ENCODE measurements at regions not wholly inside any gene's neighbourhood (a gene's known extent, or its start where the extent isn't known, plus 50 kb on each side); places are given as distances from the start of the nearest gene placed in this dataset.

DNA sequence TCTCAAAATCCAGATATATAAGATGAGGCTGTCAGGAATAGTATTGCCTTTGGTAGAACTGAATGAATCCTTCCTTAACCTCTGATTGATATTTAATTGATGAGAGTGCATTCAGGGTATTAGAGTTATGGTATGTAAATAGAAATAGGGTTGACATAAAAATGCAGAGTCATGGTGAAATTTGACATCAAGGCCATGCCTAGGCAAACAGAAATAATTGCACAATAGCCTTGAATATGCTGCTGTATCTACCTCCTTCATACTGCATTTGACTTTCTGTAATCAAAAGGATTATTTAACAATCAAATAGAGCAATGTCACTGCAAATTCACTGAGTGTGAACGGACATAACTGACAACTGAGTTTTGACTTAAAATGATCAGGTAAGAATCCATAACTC is 1316.3 kb downstream of the STIM2 start:
- no peaks in the 10 kb centered on the region for H3K4me1 ChIP-seq (ENCODE audit: insufficient read depth)
- ATAC-seq = no peak
- H3K4me1 Mint-ChIP-seq = no peaks in the 10 kb centered on the region

More for the DNA sequence above, 1316.3 kb downstream of the STIM2 start:
- Histone ChIP-seq H3K36me3 (ENCODE audit: insufficient read depth) (no peaks in the 10 kb centered on the region), H3K4me3 (no peak overlapping the region), H3K79me2 (replicated peaks; ENCODE audit: insufficient read depth) (no peaks in the 10 kb centered on the region), H3K4me2 (no peak overlapping the region), H4K20me1 (replicated peaks; ENCODE audit: insufficient read depth) (no peaks in the 10 kb centered on the region), H2AFZ (no peak overlapping the region), H3K27me3 (ENCODE audit: insufficient read depth) (no peaks in the 10 kb centered on the region), H3K27ac (ENCODE audit: low read depth) (no peak overlapping the region), H3K9me2 (ENCODE audit: insufficient read depth) (no peaks in the 10 kb centered on the region), H3F3A (replicated peaks; ENCODE audit: low read depth) (no peaks in the 10 kb centered on the region)
- Mint-ChIP-seq H3K36me3 (ENCODE audit: low read depth) (no peaks in the 10 kb centered on the region), H3K27me3 (ENCODE audit: insufficient read depth, low read depth, poor library complexity) (no peaks in the 10 kb centered on the region), H3K9me3 (no peaks in the 10 kb centered on the region), H3K27ac (no peak overlapping the region), H3K4me3 (no peak overlapping the region)
- TF ChIP-seq ZNF331 (CRISPR knock-in tag; IDR thresholded peaks at IDR 0.05; ENCODE audit: low read depth) = no peak
- TF ChIP-seq, protein P1, sequence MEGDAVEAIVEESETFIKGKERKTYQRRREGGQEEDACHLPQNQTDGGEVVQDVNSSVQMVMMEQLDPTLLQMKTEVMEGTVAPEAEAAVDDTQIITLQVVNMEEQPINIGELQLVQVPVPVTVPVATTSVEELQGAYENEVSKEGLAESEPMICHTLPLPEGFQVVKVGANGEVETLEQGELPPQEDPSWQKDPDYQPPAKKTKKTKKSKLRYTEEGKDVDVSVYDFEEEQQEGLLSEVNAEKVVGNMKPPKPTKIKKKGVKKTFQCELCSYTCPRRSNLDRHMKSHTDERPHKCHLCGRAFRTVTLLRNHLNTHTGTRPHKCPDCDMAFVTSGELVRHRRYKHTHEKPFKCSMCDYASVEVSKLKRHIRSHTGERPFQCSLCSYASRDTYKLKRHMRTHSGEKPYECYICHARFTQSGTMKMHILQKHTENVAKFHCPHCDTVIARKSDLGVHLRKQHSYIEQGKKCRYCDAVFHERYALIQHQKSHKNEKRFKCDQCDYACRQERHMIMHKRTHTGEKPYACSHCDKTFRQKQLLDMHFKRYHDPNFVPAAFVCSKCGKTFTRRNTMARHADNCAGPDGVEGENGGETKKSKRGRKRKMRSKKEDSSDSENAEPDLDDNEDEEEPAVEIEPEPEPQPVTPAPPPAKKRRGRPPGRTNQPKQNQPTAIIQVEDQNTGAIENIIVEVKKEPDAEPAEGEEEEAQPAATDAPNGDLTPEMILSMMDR (conservative IDR thresholded peaks at IDR 0.05; ENCODE audit: low read depth in 2 of 2) = no peak
- TF ChIP-seq, protein P2, sequence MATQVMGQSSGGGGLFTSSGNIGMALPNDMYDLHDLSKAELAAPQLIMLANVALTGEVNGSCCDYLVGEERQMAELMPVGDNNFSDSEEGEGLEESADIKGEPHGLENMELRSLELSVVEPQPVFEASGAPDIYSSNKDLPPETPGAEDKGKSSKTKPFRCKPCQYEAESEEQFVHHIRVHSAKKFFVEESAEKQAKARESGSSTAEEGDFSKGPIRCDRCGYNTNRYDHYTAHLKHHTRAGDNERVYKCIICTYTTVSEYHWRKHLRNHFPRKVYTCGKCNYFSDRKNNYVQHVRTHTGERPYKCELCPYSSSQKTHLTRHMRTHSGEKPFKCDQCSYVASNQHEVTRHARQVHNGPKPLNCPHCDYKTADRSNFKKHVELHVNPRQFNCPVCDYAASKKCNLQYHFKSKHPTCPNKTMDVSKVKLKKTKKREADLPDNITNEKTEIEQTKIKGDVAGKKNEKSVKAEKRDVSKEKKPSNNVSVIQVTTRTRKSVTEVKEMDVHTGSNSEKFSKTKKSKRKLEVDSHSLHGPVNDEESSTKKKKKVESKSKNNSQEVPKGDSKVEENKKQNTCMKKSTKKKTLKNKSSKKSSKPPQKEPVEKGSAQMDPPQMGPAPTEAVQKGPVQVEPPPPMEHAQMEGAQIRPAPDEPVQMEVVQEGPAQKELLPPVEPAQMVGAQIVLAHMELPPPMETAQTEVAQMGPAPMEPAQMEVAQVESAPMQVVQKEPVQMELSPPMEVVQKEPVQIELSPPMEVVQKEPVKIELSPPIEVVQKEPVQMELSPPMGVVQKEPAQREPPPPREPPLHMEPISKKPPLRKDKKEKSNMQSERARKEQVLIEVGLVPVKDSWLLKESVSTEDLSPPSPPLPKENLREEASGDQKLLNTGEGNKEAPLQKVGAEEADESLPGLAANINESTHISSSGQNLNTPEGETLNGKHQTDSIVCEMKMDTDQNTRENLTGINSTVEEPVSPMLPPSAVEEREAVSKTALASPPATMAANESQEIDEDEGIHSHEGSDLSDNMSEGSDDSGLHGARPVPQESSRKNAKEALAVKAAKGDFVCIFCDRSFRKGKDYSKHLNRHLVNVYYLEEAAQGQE (IDR thresholded peaks at IDR 0.05; ENCODE audit: unreplicated experiment) = no peak
- no peak for TF ChIP-seq STAT1 (IDR thresholded peaks at IDR 0.05; ENCODE audit: unreplicated experiment)
- no peak for TF ChIP-seq EZH2 (IDR thresholded peaks at IDR 0.05; ENCODE audit: low read depth, unreplicated experiment)
- no peak for TF ChIP-seq JUNB (IDR thresholded peaks at IDR 0.05; ENCODE audit: unreplicated experiment)
- TF ChIP-seq CREB1 (CRISPR knock-in tag; IDR thresholded peaks at IDR 0.05; ENCODE audit: low read depth) = no peak
- TF ChIP-seq, protein P3, sequence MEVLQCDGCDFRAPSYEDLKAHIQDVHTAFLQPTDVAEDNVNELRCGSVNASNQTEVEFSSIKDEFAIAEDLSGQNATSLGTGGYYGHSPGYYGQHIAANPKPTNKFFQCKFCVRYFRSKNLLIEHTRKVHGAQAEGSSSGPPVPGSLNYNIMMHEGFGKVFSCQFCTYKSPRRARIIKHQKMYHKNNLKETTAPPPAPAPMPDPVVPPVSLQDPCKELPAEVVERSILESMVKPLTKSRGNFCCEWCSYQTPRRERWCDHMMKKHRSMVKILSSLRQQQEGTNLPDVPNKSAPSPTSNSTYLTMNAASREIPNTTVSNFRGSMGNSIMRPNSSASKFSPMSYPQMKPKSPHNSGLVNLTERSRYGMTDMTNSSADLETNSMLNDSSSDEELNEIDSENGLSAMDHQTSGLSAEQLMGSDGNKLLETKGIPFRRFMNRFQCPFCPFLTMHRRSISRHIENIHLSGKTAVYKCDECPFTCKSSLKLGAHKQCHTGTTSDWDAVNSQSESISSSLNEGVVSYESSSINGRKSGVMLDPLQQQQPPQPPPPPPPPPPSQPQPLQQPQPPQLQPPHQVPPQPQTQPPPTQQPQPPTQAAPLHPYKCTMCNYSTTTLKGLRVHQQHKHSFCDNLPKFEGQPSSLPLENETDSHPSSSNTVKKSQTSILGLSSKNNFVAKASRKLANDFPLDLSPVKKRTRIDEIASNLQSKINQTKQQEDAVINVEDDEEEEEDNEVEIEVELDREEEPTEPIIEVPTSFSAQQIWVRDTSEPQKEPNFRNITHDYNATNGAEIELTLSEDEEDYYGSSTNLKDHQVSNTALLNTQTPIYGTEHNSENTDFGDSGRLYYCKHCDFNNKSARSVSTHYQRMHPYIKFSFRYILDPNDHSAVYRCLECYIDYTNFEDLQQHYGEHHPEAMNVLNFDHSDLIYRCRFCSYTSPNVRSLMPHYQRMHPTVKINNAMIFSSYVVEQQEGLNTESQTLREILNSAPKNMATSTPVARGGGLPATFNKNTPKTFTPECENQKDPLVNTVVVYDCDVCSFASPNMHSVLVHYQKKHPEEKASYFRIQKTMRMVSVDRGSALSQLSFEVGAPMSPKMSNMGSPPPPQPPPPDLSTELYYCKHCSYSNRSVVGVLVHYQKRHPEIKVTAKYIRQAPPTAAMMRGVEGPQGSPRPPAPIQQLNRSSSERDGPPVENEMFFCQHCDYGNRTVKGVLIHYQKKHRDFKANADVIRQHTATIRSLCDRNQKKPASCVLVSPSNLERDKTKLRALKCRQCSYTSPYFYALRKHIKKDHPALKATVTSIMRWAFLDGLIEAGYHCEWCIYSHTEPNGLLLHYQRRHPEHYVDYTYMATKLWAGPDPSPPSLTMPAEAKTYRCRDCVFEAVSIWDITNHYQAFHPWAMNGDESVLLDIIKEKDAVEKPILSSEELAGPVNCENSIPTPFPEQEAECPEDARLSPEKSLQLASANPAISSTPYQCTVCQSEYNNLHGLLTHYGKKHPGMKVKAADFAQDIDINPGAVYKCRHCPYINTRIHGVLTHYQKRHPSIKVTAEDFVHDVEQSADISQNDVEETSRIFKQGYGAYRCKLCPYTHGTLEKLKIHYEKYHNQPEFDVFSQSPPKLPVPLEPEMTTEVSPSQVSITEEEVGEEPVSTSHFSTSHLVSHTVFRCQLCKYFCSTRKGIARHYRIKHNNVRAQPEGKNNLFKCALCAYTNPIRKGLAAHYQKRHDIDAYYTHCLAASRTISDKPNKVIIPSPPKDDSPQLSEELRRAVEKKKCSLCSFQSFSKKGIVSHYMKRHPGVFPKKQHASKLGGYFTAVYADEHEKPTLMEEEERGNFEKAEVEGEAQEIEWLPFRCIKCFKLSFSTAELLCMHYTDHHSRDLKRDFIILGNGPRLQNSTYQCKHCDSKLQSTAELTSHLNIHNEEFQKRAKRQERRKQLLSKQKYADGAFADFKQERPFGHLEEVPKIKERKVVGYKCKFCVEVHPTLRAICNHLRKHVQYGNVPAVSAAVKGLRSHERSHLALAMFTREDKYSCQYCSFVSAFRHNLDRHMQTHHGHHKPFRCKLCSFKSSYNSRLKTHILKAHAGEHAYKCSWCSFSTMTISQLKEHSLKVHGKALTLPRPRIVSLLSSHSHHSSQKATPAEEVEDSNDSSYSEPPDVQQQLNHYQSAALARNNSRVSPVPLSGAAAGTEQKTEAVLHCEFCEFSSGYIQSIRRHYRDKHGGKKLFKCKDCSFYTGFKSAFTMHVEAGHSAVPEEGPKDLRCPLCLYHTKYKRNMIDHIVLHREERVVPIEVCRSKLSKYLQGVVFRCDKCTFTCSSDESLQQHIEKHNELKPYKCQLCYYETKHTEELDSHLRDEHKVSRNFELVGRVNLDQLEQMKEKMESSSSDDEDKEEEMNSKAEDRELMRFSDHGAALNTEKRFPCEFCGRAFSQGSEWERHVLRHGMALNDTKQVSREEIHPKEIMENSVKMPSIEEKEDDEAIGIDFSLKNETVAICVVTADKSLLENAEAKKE (CRISPR knock-in tag; IDR thresholded peaks at IDR 0.05) = no peak
- TF ChIP-seq EZH2phosphoT487 (IDR thresholded peaks at IDR 0.05; ENCODE audit: unreplicated experiment) = no peak
- no peak for TF ChIP-seq ZNF114 (CRISPR knock-in tag; IDR thresholded peaks at IDR 0.05)
- no peak for DNase-seq (ENCODE audit: low spot score)
